Kidney (tissue), 13 donors: ENCODE measurements at regions not wholly inside any gene's neighbourhood (a gene's known extent, or its start where the extent isn't known, plus 50 kb on each side); places are given as distances from the start of the nearest gene placed in this dataset.

Experiments
- DNase-seq, 5 donors: peaks; one replicate each; pipeline ENCODE4 v3.0.0-alpha.2; 2013 to 2020
- FAIRE-seq: peaks from 2 replicates; lab custom pipeline; 2012; peaks lifted over from hg19 to GRCh38; lab: Jason Lieb, UNC
- H3K27ac ChIP-seq, 2 donors: one replicate each; pipeline ENCODE4 v1.7.0; 2013; ENCODE audit warnings: low read depth in 2 of 2, low read length in 2 of 2, inconsistent platforms in 1 of 2
- H3K27me3 ChIP-seq: one replicate; pipeline ENCODE4 v1.7.1; 2013; ENCODE audit warnings: low read length, inconsistent platforms; ENCODE audit not compliant: control insufficient read depth, insufficient read depth
- H3K36me3 ChIP-seq, 3 donors: one replicate each; pipeline versions ENCODE4 v1.7.0 to v1.7.1; 2013; ENCODE audit warnings: low read length in 3 of 3, control low read depth in 1 of 3, inconsistent platforms in 1 of 3; ENCODE audit not compliant: insufficient read depth in 3 of 3, control insufficient read depth in 2 of 3
- H3K4me1 ChIP-seq, 3 donors: one replicate each; pipeline versions ENCODE4 v1.7.0 to v1.7.1; 2013; ENCODE audit warnings: low read length in 3 of 3, inconsistent platforms in 1 of 3, low read depth in 1 of 3; ENCODE audit not compliant: control insufficient read depth in 2 of 3, insufficient read depth in 2 of 3
- H3K4me3 ChIP-seq, 3 donors: one replicate each; pipeline versions ENCODE4 v1.7.0 to v1.8.1; 2013; ENCODE audit warnings: low read length in 3 of 3, control low read depth in 1 of 3, inconsistent platforms in 1 of 3
- H3K9ac ChIP-seq, 3 donors: one replicate each; pipeline versions ENCODE4 v1.7.0 to v1.7.1; 2013; ENCODE audit warnings: low read length in 3 of 3, control low read depth in 1 of 3, inconsistent platforms in 1 of 3
- H3K9me3 ChIP-seq, 3 donors: one replicate each; pipeline versions ENCODE4 v1.7.0 to v1.7.1; 2013; ENCODE audit warnings: low read length in 3 of 3, control low read depth in 1 of 3, inconsistent platforms in 1 of 3; ENCODE audit not compliant: control insufficient read depth in 2 of 3, insufficient read depth in 1 of 3
- CTCF ChIP-seq: IDR thresholded peaks from 3 replicates; pipeline ENCODE4 v1.5.1; 2012; ENCODE audit warnings: mild to moderate bottlenecking, moderate library complexity, borderline replicate concordance; ENCODE audit not compliant: insufficient read depth; ENCODE audit errors: extremely low read depth
- intact Hi-C: fragments of 100-400 bp; cut with DNase I; formaldehyde crosslinking; loops from one replicate; pipeline ENCODE4 v1.11.1; 2022
- donor health status: control.
- donor health status: control.
- donor health status: control.
- donor health status: control.
- donor health status: control.
- donor health status: DM: yes; HTN: yes; CAD: no.
- donor health status: Normal renal cell carcinoma (clear cell type).

DNA sequence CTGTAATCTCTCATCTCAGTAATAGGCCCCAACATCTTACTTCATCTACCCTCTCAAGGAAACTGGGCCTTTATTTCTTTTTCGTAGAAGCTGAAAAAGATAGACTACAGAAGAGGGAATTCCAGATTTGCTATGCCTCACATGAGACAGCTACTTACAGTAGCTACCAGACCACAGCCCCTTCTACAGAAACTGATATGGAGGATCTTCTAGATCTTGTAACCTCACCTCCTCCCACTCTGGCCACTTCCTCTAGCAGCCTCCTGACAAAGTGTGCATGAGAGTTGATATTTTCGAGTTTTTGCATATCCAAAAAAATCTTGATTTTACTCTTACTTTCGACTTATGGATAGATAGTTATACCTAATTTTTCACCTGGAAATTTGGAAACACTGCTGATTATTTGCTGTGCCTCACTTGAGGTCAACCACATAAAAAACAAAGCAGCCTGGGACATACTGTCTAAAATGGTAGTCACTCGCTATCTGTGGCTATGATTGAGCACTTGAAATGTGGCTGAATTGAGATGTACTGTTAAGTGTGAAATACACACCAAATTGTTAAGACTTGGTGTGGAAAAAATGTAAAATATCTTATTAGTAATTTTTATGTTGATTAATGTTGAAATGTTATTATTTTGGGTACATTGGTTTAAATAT lies 86.3 kb upstream of the NID2 start:
- Histone ChIP-seq H3K27me3 (no peaks in the 10 kb centered on the region), H3K27ac (no peak overlapping the region), H3K9me3 (no peaks in the 10 kb centered on the region), H3K4me3 (no peak overlapping the region), H3K9ac (no peak overlapping the region), H3K36me3 (no peaks in the 10 kb centered on the region), H3K4me1 (no peaks in the 10 kb centered on the region)
- DNase-seq, result no peak
- FAIRE-seq, result no peak
- no peak for TF ChIP-seq CTCF
- intact Hi-C loops, result no loop called here

- H3K27me3 ChIP-seq, result no peaks in the 10 kb centered on the region
- no peak overlapping the region for H3K4me3 ChIP-seq
- DNase-seq (no peak), FAIRE-seq (no peak)
- no peak overlapping the region for H3K27ac ChIP-seq
- no peaks in the 10 kb centered on the region for H3K36me3 ChIP-seq
- intact Hi-C loops, result no loop called here
- no peak for TF ChIP-seq CTCF
- H3K9ac ChIP-seq, result no peak overlapping the region
- no peaks in the 10 kb centered on the region for H3K4me1 ChIP-seq
- no peaks in the 10 kb centered on the region for H3K9me3 ChIP-seq
Observed at GRCh38 chr14:52153939-52154338, 85.1 kb upstream of the NID2 start.

DNA sequence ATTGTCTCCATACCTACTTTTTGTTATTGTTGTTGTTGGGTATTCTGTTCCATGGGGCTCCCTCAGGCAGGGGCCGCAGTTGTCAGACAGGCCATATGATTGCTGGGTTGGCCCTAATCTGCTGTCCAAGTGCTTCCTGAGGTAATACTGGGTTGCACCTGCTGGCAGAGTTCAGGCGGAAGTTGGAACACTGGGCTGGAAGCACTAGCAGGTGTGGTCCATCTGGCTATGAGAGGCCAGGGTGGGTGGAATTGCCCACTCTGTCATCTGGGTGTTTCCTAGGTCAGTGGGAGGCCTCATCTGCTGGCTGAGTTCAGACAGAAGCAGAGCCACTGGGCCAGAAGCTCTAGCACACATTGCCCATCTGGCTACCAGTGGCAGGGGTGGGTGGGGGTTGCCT lies 81.3 kb upstream of the NID2 start:
- Histone ChIP-seq H3K4me3 (no peak overlapping the region), H3K36me3 (no peaks in the 10 kb centered on the region), H3K4me1 (no peaks in the 10 kb centered on the region), H3K9ac (no peak overlapping the region), H3K9me3 (no peaks in the 10 kb centered on the region), H3K27ac (no peak overlapping the region), H3K27me3 (no peaks in the 10 kb centered on the region)
- no peak for TF ChIP-seq CTCF
- DNase-seq (no peak), FAIRE-seq (no peak)
- intact Hi-C loops, result no loop called here

DNA sequence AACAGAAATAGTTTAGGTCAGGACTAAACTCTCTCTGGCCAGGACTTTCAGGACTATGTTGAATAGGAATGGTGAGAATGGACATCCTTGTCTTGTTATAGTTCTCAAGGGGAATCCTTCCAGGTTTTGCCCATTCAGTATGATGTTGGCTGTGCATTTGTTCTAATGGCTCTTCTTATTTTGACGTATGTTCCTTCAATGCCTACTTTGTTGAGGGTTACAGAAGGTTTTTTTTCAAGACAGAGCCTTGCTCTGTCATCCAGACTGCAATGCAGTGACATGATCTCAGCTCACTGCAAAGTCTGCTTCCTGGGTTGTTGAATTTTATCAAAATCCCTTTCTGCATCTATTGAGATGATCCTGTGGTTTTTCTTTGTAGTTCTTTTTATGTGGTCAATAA lies 79.5 kb upstream of the NID2 start:
- no peaks in the 10 kb centered on the region for H3K9me3 ChIP-seq
- intact Hi-C loops, result no loop called here
- H3K27me3 ChIP-seq, result no peaks in the 10 kb centered on the region
- TF ChIP-seq CTCF, result no peak
- H3K9ac ChIP-seq, result no peak overlapping the region
- H3K27ac ChIP-seq, result no peak overlapping the region
- H3K4me1 ChIP-seq, result no peaks in the 10 kb centered on the region
- DNase-seq (no peak), FAIRE-seq (no peak)
- H3K4me3 ChIP-seq, result no peak overlapping the region
- H3K36me3 ChIP-seq, result no peaks in the 10 kb centered on the region
